Breast epithelium (tissue), 3 donors: ENCODE measurements at regions not wholly inside any gene's neighbourhood (a gene's known extent, or its start where the extent isn't known, plus 50 kb on each side); places are given as distances from the start of the nearest gene placed in this dataset.

Experiments
- POLR2A ChIP-seq: fragments of 450-650 bp; IDR thresholded peaks from one replicate; pipeline ENCODE4 v1.6.1; 2016; ENCODE audit warnings: antibody characterized with exemption, mild to moderate bottlenecking, moderate library complexity
- TF ChIP-seq, protein P1 (sequence below), 3 donors: fragments of 450-650 bp; IDR thresholded peaks; one replicate each; pipeline ENCODE4 v1.5.1; 2016 to 2017; ENCODE audit warnings: antibody characterized with exemption in 3 of 3, mild to moderate bottlenecking in 3 of 3, moderate library complexity in 3 of 3

DNA sequence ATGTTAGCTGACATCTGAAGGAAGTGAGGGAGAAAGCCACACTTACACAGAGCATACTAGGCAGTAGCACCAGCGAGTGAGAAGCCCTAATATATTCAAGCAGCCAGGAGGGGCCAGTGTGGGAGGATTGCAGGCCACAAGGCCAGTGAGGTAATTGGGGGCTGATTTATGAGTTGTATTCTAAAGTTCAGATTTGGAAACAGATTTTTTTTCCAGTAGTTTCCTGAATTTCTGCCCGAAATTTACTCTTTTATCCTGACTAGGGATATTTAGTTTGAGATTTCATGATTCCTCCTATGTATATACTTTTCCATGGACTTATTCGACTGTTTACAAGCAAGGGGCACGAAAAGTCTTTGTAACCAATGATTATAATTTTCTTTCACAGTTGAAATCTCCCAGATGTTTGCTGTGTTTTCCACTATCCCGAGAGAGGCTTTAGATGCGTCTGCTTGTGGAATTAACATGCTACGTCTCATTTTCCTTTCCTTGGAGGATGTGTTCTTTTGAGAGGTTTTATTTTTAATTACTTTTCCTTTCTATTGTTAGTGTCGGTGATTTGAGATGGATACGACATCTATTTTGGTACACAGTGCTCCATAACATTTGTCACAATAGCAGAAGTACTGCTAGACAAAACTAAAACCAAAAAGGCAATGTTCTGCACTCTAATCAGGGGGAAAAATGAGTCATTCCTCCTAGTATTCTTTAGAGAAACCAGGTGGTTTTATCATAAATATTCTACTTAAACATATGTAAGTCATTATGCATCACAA is 356.3 kb upstream of the HSF2 start:
- TF ChIP-seq, protein P1, sequence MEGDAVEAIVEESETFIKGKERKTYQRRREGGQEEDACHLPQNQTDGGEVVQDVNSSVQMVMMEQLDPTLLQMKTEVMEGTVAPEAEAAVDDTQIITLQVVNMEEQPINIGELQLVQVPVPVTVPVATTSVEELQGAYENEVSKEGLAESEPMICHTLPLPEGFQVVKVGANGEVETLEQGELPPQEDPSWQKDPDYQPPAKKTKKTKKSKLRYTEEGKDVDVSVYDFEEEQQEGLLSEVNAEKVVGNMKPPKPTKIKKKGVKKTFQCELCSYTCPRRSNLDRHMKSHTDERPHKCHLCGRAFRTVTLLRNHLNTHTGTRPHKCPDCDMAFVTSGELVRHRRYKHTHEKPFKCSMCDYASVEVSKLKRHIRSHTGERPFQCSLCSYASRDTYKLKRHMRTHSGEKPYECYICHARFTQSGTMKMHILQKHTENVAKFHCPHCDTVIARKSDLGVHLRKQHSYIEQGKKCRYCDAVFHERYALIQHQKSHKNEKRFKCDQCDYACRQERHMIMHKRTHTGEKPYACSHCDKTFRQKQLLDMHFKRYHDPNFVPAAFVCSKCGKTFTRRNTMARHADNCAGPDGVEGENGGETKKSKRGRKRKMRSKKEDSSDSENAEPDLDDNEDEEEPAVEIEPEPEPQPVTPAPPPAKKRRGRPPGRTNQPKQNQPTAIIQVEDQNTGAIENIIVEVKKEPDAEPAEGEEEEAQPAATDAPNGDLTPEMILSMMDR (IDR thresholded peaks at IDR 0.05) = no peak
- no peak for TF ChIP-seq POLR2A
